ENCODE measurements at regions not wholly inside any gene's neighbourhood (a gene's known extent, or its start where the extent isn't known, plus 50 kb on each side); places are given as distances from the start of the nearest gene placed in this dataset.

- CTCF ChIA-PET: no interaction called here
- in situ Hi-C loops (cut with HindIII; ENCODE audit: low pct_unique_long_range_greater_than_20kb, low sequenced_read_pairs): no loop called here
- no peak for ATAC-seq
These were observed 1018.2 kb upstream of the PRMT6 start for GRCh38 chr1:106038260-106038659.

GRCh38 chr1:106043971-106044370 is 1012.5 kb upstream of the PRMT6 start:
- no peaks in the 10 kb centered on the region for H3K9me3 ChIP-seq (ENCODE audit: control insufficient read depth, insufficient read depth, low read depth, low read length)
- intact Hi-C loops (cut with micrococcal nuclease; ENCODE audit: unreplicated experiment) (no loop called here), in situ Hi-C loops (cut with HindIII; ENCODE audit: low pct_unique_long_range_greater_than_20kb, low sequenced_read_pairs) (no loop called here)
- no peak for ATAC-seq
- no peak overlapping the region for H3K27ac ChIP-seq (ENCODE audit: low read length)
- ChIA-PET POLR2A (no interaction called here), CTCF (no interaction called here)
- H3K36me3 ChIP-seq (ENCODE audit: control insufficient read depth, insufficient read depth, low read length): no peaks in the 10 kb centered on the region
- no peaks in the 10 kb centered on the region for H3K27me3 ChIP-seq (ENCODE audit: control insufficient read depth, insufficient read depth, low read length)
- no peaks in the 10 kb centered on the region for H3K4me1 ChIP-seq (ENCODE audit: control insufficient read depth, insufficient read depth, low read length)
- no TSS peak for BruUV-seq (replicated peaks)
- TF ChIP-seq SIN3A (IDR thresholded peaks at IDR 0.05; ENCODE audit: borderline replicate concordance, insufficient read depth, low read depth, low read length): no peak
- TF ChIP-seq POLR2AphosphoS5 (IDR thresholded peaks at IDR 0.05; ENCODE audit: low read depth, low read length): no peak
- no peak for TF ChIP-seq CTCF (IDR thresholded peaks at IDR 0.05)
- no peak for TF ChIP-seq REST (IDR thresholded peaks at IDR 0.05; ENCODE audit: insufficient read depth in 1 of 2, low read depth in 2 of 2, low read length in 1 of 2)
- no peak for TF ChIP-seq TCF7L2 (IDR thresholded peaks at IDR 0.05; ENCODE audit: low read depth, low read length)
- no peak overlapping the region for H3K4me3 ChIP-seq (ENCODE audit: low read depth in 2 of 2, low read length in 2 of 2)
- DNase-seq (ENCODE audit: low read depth, low spot score): no peak

More at GRCh38 chr1:106038260-106038659, 1018.2 kb upstream of the PRMT6 start:
- H3K27ac ChIP-seq (ENCODE audit: low read length): no peak overlapping the region
- DNase-seq (ENCODE audit: low read depth, low spot score): no peak
- intact Hi-C loops (cut with micrococcal nuclease; ENCODE audit: unreplicated experiment): no loop called here
- TF ChIP-seq CTCF (IDR thresholded peaks at IDR 0.05): no peak
- TF ChIP-seq REST (IDR thresholded peaks at IDR 0.05; ENCODE audit: insufficient read depth in 1 of 2, low read depth in 2 of 2, low read length in 1 of 2): no peak
- TF ChIP-seq POLR2AphosphoS5 (IDR thresholded peaks at IDR 0.05; ENCODE audit: low read depth, low read length): no peak
- no peaks in the 10 kb centered on the region for H3K27me3 ChIP-seq (ENCODE audit: control insufficient read depth, insufficient read depth, low read length)
- H3K4me3 ChIP-seq (ENCODE audit: low read depth in 2 of 2, low read length in 2 of 2): no peak overlapping the region
- H3K9me3 ChIP-seq (ENCODE audit: control insufficient read depth, insufficient read depth, low read depth, low read length): no peaks in the 10 kb centered on the region
- BruUV-seq (replicated peaks): no TSS peak
- POLR2A ChIA-PET: no interaction called here
- H3K4me1 ChIP-seq (ENCODE audit: control insufficient read depth, insufficient read depth, low read length): no peaks in the 10 kb centered on the region
- H3K36me3 ChIP-seq (ENCODE audit: control insufficient read depth, insufficient read depth, low read length): no peaks in the 10 kb centered on the region

All from Panc1 (cell line).